Hepatocyte (in vitro differentiated cells): ENCODE measurements at regions not wholly inside any gene's neighbourhood (a gene's known extent, or its start where the extent isn't known, plus 50 kb on each side); places are given as distances from the start of the nearest gene placed in this dataset.

Experiments used
- DNase-seq: peaks from one replicate; pipeline ENCODE4 v3.0.0-alpha.2; 2016; ENCODE audit warnings: low spot score
- H2AFZ ChIP-seq: fragments of 200-600 bp; sonication (generic); 2 replicates; pipeline ENCODE4 v1.6.0; 2016; ENCODE audit warnings: antibody characterized with exemption, mild to moderate bottlenecking
- H3K27ac ChIP-seq: fragments of 200-600 bp; sonication (generic); 2 replicates; pipeline ENCODE4 v1.5.1; 2016; ENCODE audit warnings: mild to moderate bottlenecking
- H3K27me3 ChIP-seq: fragments of 200-600 bp; sonication (generic); 2 replicates; pipeline ENCODE4 v1.6.1; 2016
- H3K36me3 ChIP-seq: fragments of 200-600 bp; sonication (generic); replicated peaks from 2 replicates; pipeline ENCODE4 v1.5.1; 2016; ENCODE audit warnings: low read depth; ENCODE audit not compliant: insufficient read depth
- H3K4me1 ChIP-seq: fragments of 200-600 bp; sonication (generic); 2 replicates; pipeline ENCODE4 v1.5.1; 2016; ENCODE audit warnings: mild to moderate bottlenecking, moderate library complexity; ENCODE audit not compliant: insufficient read depth
- H3K4me2 ChIP-seq: fragments of 200-600 bp; sonication (generic); 2 replicates; pipeline ENCODE4 v1.6.0; 2016
- H3K4me3 ChIP-seq: fragments of 200-600 bp; sonication (generic); 2 replicates; pipeline ENCODE4 v1.5.1; 2016; ENCODE audit warnings: mild to moderate bottlenecking
- H3K79me2 ChIP-seq: fragments of 200-600 bp; sonication (generic); 2 replicates; pipeline ENCODE4 v1.6.0; 2017; ENCODE audit warnings: mild to moderate bottlenecking
- H3K9me2 ChIP-seq: fragments of 200-600 bp; sonication (generic); replicated peaks from 2 replicates; pipeline ENCODE4 v1.6.0; 2017; ENCODE audit warnings: mild to moderate bottlenecking; ENCODE audit not compliant: insufficient read depth
- H3K9me3 ChIP-seq: fragments of 200-600 bp; sonication (generic); 2 replicates; pipeline ENCODE4 v1.5.1; 2016; ENCODE audit warnings: low read depth, mild to moderate bottlenecking
- H4K20me1 ChIP-seq: fragments of 200-600 bp; sonication (generic); 2 replicates; pipeline ENCODE4 v1.6.0; 2016; ENCODE audit warnings: mild to moderate bottlenecking; ENCODE audit not compliant: insufficient read depth, poor library complexity, severe bottlenecking
- EZH2 ChIP-seq: fragments of 200-600 bp; sonication (generic); IDR thresholded peaks from 2 replicates; pipeline ENCODE4 v1.6.1; 2016; ENCODE audit warnings: antibody characterized with exemption, mild to moderate bottlenecking, borderline replicate concordance
- EZH2phosphoT487 ChIP-seq: fragments of 200-600 bp; sonication (generic); IDR thresholded peaks from one replicate; pipeline ENCODE4 v1.6.1; 2018; ENCODE audit warnings: antibody characterized with exemption, mild to moderate bottlenecking, low read depth, moderate library complexity; ENCODE audit not compliant: unreplicated experiment, severe bottlenecking
- WGBS: methylation state at CpG from one replicate; pipeline ENCODE4 v1.1.6; 2016; ENCODE audit warnings: low lambda C conversion rate; ENCODE audit errors: missing lambda C conversion rate; 5-methylcytosine and 5-hydroxymethylcytosine counted together
- TF ChIP-seq, protein P1 (sequence below): fragments of 200-600 bp; sonication (generic); IDR thresholded peaks from 2 replicates; pipeline ENCODE4 v1.5.1; 2016; ENCODE audit warnings: antibody characterized with exemption, mild to moderate bottlenecking; ENCODE audit not compliant: poor library complexity

DNA sequence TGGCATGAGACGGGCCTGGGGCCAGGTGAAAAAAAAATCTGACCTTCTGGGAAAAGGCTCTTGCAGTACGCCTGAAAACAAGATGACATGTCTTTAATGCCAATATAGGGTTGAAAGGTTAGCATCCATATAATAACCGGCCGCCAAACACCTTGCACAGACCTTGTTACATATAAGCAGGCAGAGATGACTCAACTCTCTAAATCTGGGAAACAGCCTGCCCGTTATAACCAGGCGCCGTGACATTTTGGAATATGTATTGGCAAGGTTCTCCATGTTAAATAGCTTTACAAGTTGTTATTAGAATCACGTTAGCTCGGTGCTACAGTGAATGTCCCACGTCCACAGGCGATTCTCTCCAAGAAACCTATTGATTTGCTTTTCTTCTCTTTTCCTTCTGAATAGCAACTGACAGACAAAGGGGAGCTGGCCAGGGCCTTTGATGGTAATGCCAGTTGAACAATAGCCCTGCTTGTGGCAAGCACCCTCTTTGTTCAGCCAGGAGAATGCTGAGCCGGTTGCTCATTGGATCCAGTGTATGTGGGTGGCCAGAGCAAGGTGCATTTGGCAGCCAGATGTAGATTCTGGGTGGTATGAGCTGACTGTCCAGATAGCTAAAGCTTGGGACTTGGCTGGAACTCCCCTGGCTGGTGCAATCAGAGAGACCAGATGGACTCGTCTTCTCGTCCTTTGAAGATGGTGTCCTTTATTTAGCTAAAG lies 80.1 kb upstream of the AUTS2 start:
- H3K36me3 ChIP-seq, result no peaks in the 10 kb centered on the region
- no peaks in the 10 kb centered on the region for H3K79me2 ChIP-seq
- H3K4me3 ChIP-seq, result no peak overlapping the region
- H3K9me2 ChIP-seq, result no peaks in the 10 kb centered on the region
- WGBS, result 68% methylated on average over 14 of the region's 14 CpGs
- H4K20me1 ChIP-seq, result no peaks in the 10 kb centered on the region
- H3K4me1 ChIP-seq, result no peaks in the 10 kb centered on the region
- peaks cover 7% of the 10 kb centered on the region for H3K27me3 ChIP-seq
- no peak for TF ChIP-seq EZH2phosphoT487
- H3K9me3 ChIP-seq, result no peaks in the 10 kb centered on the region
- DNase-seq, result no peak
- no peak overlapping the region for H3K4me2 ChIP-seq
- H2AFZ ChIP-seq, result no peak overlapping the region
- no peak overlapping the region for H3K27ac ChIP-seq

DNA sequence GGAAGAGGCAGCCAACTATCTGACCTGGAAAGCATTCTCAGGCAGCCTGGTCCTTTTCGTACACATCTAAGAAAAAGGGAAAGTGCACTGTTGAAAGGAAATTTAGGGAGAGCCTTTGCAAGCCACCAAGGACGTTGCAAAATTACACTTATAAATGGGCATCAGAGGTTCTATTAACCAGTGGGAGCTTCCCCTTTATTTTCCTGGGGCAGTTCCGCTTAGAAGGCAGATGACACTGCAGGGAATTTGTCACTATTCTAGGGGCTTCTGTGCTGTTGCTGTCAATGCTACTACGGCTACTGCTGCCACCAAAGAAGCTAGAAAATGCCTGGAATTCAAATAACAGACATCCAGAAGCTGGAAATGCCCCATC lies 79.6 kb upstream of the AUTS2 start:
- H4K20me1 ChIP-seq, result no peaks in the 10 kb centered on the region
- peaks cover 7% of the 10 kb centered on the region for H3K27me3 ChIP-seq
- WGBS, result 67% methylated on average over 4 of the region's 4 CpGs
- H3K4me1 ChIP-seq, result no peaks in the 10 kb centered on the region
- TF ChIP-seq, protein P1, sequence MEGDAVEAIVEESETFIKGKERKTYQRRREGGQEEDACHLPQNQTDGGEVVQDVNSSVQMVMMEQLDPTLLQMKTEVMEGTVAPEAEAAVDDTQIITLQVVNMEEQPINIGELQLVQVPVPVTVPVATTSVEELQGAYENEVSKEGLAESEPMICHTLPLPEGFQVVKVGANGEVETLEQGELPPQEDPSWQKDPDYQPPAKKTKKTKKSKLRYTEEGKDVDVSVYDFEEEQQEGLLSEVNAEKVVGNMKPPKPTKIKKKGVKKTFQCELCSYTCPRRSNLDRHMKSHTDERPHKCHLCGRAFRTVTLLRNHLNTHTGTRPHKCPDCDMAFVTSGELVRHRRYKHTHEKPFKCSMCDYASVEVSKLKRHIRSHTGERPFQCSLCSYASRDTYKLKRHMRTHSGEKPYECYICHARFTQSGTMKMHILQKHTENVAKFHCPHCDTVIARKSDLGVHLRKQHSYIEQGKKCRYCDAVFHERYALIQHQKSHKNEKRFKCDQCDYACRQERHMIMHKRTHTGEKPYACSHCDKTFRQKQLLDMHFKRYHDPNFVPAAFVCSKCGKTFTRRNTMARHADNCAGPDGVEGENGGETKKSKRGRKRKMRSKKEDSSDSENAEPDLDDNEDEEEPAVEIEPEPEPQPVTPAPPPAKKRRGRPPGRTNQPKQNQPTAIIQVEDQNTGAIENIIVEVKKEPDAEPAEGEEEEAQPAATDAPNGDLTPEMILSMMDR, result no peak
- TF ChIP-seq EZH2, result no peak
- no peak for TF ChIP-seq EZH2phosphoT487
- H3K79me2 ChIP-seq, result no peaks in the 10 kb centered on the region
- DNase-seq, result no peak
- no peaks in the 10 kb centered on the region for H3K9me3 ChIP-seq
- no peak overlapping the region for H3K4me2 ChIP-seq
- no peaks in the 10 kb centered on the region for H3K36me3 ChIP-seq
- H3K27ac ChIP-seq, result no peak overlapping the region
- no peak overlapping the region for H2AFZ ChIP-seq
- H3K4me3 ChIP-seq, result no peak overlapping the region
- no peaks in the 10 kb centered on the region for H3K9me2 ChIP-seq

DNA sequence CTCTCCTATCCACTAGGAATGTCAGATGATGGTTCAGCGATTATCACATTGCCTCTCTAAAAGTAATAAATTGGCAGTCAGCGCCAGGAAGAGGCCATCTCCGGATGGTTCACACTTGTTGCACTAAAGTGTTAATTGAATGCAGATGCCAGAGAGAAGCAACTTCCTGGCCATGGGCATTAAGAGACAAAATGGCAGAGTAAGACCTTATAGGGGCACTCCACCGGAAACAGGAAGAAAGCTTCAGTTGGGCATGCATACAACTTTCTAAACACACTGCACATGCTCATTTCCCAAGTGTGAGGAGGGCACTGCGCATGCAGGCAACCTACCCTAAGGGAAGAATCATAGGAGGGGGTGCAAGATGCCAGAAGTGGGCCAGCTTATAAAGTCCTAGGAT lies 71.7 kb upstream of the AUTS2 start:
- Histone ChIP-seq H3K27ac (no peak overlapping the region), H3K9me3 (no peaks in the 10 kb centered on the region), H2AFZ (no peak overlapping the region), H3K36me3 (no peaks in the 10 kb centered on the region), H4K20me1 (no peaks in the 10 kb centered on the region), H3K4me1 (no peaks in the 10 kb centered on the region), H3K27me3 (no peaks in the 10 kb centered on the region), H3K4me3 (no peak overlapping the region), H3K9me2 (no peaks in the 10 kb centered on the region), H3K4me2 (no peak overlapping the region), H3K79me2 (no peaks in the 10 kb centered on the region)
- TF ChIP-seq EZH2 (no peak), EZH2phosphoT487 (no peak)
- TF ChIP-seq, protein P1, result no peak
- no peak for DNase-seq
- 69% methylated on average over 5 of the region's 5 CpGs for WGBS

DNA sequence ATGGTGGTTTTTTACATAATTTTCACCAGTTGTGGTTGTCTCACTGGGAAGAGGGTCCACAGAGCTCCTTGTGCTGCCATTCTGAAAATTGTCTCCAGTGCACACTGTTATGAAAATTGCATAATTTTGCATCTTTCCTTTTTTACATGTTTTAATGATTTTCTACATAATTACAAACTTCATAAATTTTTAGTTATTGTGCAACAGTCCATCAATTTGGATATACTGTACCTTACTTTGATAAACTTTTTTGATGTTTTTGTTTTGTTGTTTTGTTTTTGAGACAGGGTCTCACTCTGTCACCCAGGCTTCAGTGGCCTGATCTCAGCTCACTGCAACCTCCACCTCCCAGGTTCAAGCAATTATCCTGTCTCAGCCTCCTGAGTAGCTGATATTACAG lies 70.6 kb upstream of the AUTS2 start:
- H3K9me3 ChIP-seq, result no peaks in the 10 kb centered on the region
- H3K4me1 ChIP-seq, result no peaks in the 10 kb centered on the region
- H3K27me3 ChIP-seq, result no peaks in the 10 kb centered on the region
- no peak overlapping the region for H3K4me2 ChIP-seq
- no peaks in the 10 kb centered on the region for H3K36me3 ChIP-seq
- no peak overlapping the region for H3K4me3 ChIP-seq
- H3K79me2 ChIP-seq, result no peaks in the 10 kb centered on the region
- H4K20me1 ChIP-seq, result no peaks in the 10 kb centered on the region
- H2AFZ ChIP-seq, result no peak overlapping the region
- DNase-seq, result no peak
- H3K27ac ChIP-seq, result no peak overlapping the region
- TF ChIP-seq, protein P1, result no peak
- TF ChIP-seq EZH2 (no peak), EZH2phosphoT487 (no peak)
- H3K9me2 ChIP-seq, result no peaks in the 10 kb centered on the region
